ENCODE measurements at regions not wholly inside any gene's neighbourhood (a gene's known extent, or its start where the extent isn't known, plus 50 kb on each side); places are given as distances from the start of the nearest gene placed in this dataset.

DNA sequence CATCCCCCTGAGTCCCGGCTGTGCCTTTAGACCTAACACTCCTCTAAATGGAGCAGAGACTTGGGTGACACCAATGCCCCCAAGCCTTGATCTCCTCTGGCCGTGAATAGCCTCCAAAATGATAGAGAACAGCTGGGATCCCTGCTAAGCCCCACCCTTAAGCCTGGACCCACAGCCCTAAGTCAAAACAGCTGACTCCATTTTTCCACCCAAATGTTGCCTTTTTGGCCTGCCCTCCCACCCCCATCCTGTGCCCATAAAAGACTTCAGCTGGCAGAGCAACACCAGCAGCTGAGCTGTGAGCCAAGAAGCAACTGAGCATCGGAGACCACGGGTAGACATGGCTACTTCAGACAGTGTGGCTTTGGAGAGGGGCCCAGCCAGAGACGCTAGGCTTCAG, 420.8 kb downstream of the NPHP4 start:
- Mint-ChIP-seq H3K27me3 (ENCODE audit: low read depth) (peaks cover 6% of the 10 kb centered on the region), H3K4me3 (no peak overlapping the region), H3K36me3 (ENCODE audit: insufficient read depth) (no peaks in the 10 kb centered on the region), H3K9me3 (peaks cover 15% of the 10 kb centered on the region), H3K4me1 (ENCODE audit: low read depth) (no peaks in the 10 kb centered on the region)
- DNase-seq (no peak), ATAC-seq (no peak)

GRCh38 chr1:5570931-5571330, 421.3 kb downstream of the NPHP4 start:
- DNase-seq (no peak), ATAC-seq (no peak)
- peaks cover 6% of the 10 kb centered on the region for H3K27me3 Mint-ChIP-seq (ENCODE audit: low read depth)
- peaks cover 15% of the 10 kb centered on the region for H3K9me3 Mint-ChIP-seq
- no peaks in the 10 kb centered on the region for H3K36me3 Mint-ChIP-seq (ENCODE audit: insufficient read depth)
- H3K4me1 Mint-ChIP-seq (ENCODE audit: low read depth): no peaks in the 10 kb centered on the region
- H3K4me3 Mint-ChIP-seq: no peak overlapping the region

DNA sequence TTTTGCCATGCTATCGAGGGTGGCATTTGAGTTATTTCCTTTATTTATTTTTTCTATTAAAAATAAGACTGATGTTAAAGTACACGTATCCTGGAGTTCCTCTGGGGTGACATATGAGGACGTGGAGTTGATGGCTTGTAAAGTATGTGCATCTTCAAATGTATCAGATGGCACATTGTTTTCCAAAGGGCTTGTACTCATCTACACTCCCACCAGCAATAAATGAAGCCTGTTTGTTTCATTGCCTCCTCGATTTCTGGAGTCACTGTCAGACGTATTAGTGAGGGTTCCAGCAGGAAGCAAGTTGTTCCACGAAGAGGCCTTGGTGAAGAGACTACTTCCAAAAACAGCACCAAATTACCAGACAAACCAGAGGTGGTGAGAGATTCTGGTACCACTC, 423.9 kb downstream of the NPHP4 start:
- Mint-ChIP-seq H3K9me3 (peaks cover 15% of the 10 kb centered on the region), H3K36me3 (ENCODE audit: insufficient read depth) (no peaks in the 10 kb centered on the region), H3K4me1 (ENCODE audit: low read depth) (no peaks in the 10 kb centered on the region), H3K27me3 (ENCODE audit: low read depth) (peaks cover 15% of the 10 kb centered on the region), H3K4me3 (no peak overlapping the region)
- ATAC-seq (no peak), DNase-seq (no peak)

- Mint-ChIP-seq H3K4me1 (ENCODE audit: low read depth) (no peaks in the 10 kb centered on the region), H3K4me3 (no peak overlapping the region), H3K36me3 (ENCODE audit: insufficient read depth) (no peaks in the 10 kb centered on the region), H3K9me3 (peaks cover 15% of the 10 kb centered on the region), H3K27me3 (ENCODE audit: low read depth) (peaks cover 15% of the 10 kb centered on the region)
- ATAC-seq (no peak), DNase-seq (no peak)
These were observed 424.4 kb downstream of the NPHP4 start for GRCh38 chr1:5567839-5568238.

DNA sequence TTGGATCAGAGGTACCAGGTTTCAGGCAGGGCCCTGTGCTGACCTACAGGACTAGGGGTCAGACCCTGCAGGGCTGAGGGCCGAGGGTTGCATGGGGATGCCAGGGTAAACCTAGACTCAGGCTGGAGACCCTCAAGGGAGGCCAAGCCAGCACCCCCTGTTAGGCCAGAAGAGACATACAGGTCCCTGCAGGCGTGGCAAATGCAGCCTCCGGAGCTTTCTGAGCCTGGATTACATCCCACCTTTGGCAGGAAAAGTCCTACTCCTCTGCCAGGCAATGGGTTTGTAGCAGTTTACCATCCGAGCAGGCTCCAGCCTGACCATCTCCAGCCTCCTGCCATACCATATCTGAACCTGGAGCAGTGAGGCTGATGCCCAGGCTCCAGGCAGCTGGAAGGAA, 425.3 kb downstream of the NPHP4 start:
- ATAC-seq (no peak), DNase-seq (no peak)
- Mint-ChIP-seq H3K9me3 (peaks cover 15% of the 10 kb centered on the region), H3K27me3 (ENCODE audit: low read depth) (peaks cover 15% of the 10 kb centered on the region), H3K4me1 (ENCODE audit: low read depth) (no peaks in the 10 kb centered on the region), H3K36me3 (ENCODE audit: insufficient read depth) (no peaks in the 10 kb centered on the region), H3K4me3 (no peak overlapping the region)

- peaks cover 15% of the 10 kb centered on the region for H3K9me3 Mint-ChIP-seq
- H3K27me3 Mint-ChIP-seq (ENCODE audit: low read depth): peaks cover 15% of the 10 kb centered on the region
- no peak for DNase-seq
- no peak for ATAC-seq
- no peak overlapping the region for H3K4me3 Mint-ChIP-seq
- no peaks in the 10 kb centered on the region for H3K36me3 Mint-ChIP-seq (ENCODE audit: insufficient read depth)
- H3K4me1 Mint-ChIP-seq (ENCODE audit: low read depth): no peaks in the 10 kb centered on the region
These were observed 426.7 kb downstream of the NPHP4 start for GRCh38 chr1:5565281-5566125.

GRCh38 chr1:5564578-5565257, 427.5 kb downstream of the NPHP4 start:
- no peaks in the 10 kb centered on the region for H3K4me1 Mint-ChIP-seq (ENCODE audit: low read depth)
- ATAC-seq (no peak), DNase-seq (no peak)
- H3K27me3 Mint-ChIP-seq (ENCODE audit: low read depth): peaks cover 15% of the 10 kb centered on the region
- H3K4me3 Mint-ChIP-seq: no peak overlapping the region
- peaks cover 13% of the 10 kb centered on the region for H3K9me3 Mint-ChIP-seq
- no peaks in the 10 kb centered on the region for H3K36me3 Mint-ChIP-seq (ENCODE audit: insufficient read depth)

GRCh38 chr1:5563861-5564577, 428.2 kb downstream of the NPHP4 start:
- H3K4me1 Mint-ChIP-seq (ENCODE audit: low read depth): no peaks in the 10 kb centered on the region
- DNase-seq (no peak), ATAC-seq (no peak)

GRCh38 chr1:5562769-5563168, 429.5 kb downstream of the NPHP4 start:
- Mint-ChIP-seq H3K9me3 (peaks cover 13% of the 10 kb centered on the region), H3K4me3 (no peak overlapping the region), H3K36me3 (ENCODE audit: insufficient read depth) (no peaks in the 10 kb centered on the region), H3K4me1 (ENCODE audit: low read depth) (no peaks in the 10 kb centered on the region), H3K27me3 (ENCODE audit: low read depth) (peaks cover 13% of the 10 kb centered on the region)
- ATAC-seq (no peak), DNase-seq (no peak)

More at GRCh38 chr1:5563861-5564577, 428.2 kb downstream of the NPHP4 start:
- Mint-ChIP-seq H3K36me3 (ENCODE audit: insufficient read depth) (no peaks in the 10 kb centered on the region), H3K4me3 (no peak overlapping the region), H3K9me3 (peaks cover 9% of the 10 kb centered on the region), H3K27me3 (ENCODE audit: low read depth) (peaks cover 15% of the 10 kb centered on the region)

- Mint-ChIP-seq H3K4me3 (no peak overlapping the region), H3K27me3 (ENCODE audit: low read depth) (peaks cover 13% of the 10 kb centered on the region)
These were observed 429.9 kb downstream of the NPHP4 start for GRCh38 chr1:5562331-5562730.

DNA sequence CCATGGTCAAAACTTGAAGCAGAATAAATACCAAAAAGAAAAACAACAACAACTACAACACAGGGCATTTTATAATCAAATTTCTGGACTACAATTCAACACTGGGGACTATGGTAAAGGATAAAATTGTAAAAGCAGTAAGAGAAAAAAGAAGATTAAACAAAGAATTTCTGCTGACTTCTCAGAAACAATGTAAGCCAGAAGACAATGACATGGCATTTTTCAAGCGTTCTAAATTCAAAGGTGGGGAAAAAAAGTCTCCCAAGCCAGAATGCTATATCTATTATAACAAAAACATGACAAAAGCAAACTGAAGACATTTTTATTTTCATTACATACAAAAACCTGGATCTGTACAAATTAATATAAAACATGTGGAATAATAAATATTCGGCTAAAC, 433.1 kb downstream of the NPHP4 start:
- H3K4me1 Mint-ChIP-seq (ENCODE audit: low read depth): no peaks in the 10 kb centered on the region

More at GRCh38 chr1:5562331-5562730, 429.9 kb downstream of the NPHP4 start:
- DNase-seq (no peak), ATAC-seq (no peak)
- Mint-ChIP-seq H3K4me1 (ENCODE audit: low read depth) (no peaks in the 10 kb centered on the region), H3K36me3 (ENCODE audit: insufficient read depth) (no peaks in the 10 kb centered on the region), H3K9me3 (peaks cover 13% of the 10 kb centered on the region)

DNA sequence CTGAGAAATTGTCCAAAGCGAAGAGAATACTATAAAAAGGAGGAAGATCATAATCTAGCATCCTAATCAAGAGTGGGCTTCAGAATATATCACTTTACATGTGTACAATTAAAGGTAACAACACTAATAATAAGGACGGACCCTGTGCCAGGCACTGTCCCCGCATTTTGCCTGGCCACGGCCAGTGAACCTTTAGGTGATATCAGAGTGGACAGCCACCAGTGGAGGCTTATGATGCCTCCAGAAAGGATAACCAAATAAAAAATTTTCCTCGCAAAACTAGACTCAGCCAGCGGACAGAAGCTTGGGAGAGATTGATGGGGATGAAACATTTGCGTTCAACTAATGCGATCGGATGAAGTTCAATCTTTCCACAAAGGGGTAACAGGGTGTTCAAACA, 436.4 kb downstream of the NPHP4 start:
- H3K36me3 Mint-ChIP-seq (ENCODE audit: insufficient read depth): no peaks in the 10 kb centered on the region
- H3K4me3 Mint-ChIP-seq: no peak overlapping the region
- H3K27me3 Mint-ChIP-seq (ENCODE audit: low read depth): peaks cover 10% of the 10 kb centered on the region
- no peak for ATAC-seq
- no peaks in the 10 kb centered on the region for H3K4me1 Mint-ChIP-seq (ENCODE audit: low read depth)
- no peak for DNase-seq
- peaks cover 13% of the 10 kb centered on the region for H3K9me3 Mint-ChIP-seq

More for the DNA sequence above, 433.1 kb downstream of the NPHP4 start:
- ATAC-seq: no peak
- H3K9me3 Mint-ChIP-seq: peaks cover 13% of the 10 kb centered on the region
- no peaks in the 10 kb centered on the region for H3K36me3 Mint-ChIP-seq (ENCODE audit: insufficient read depth)
- no peak overlapping the region for H3K4me3 Mint-ChIP-seq
- DNase-seq: no peak
- H3K27me3 Mint-ChIP-seq (ENCODE audit: low read depth): peaks cover 5% of the 10 kb centered on the region

GRCh38 chr1:5554784-5555183, 437.4 kb downstream of the NPHP4 start:
- DNase-seq (no peak), ATAC-seq (no peak)
- H3K27me3 Mint-ChIP-seq (ENCODE audit: low read depth): peaks cover 10% of the 10 kb centered on the region
- peaks cover 13% of the 10 kb centered on the region for H3K9me3 Mint-ChIP-seq
- H3K36me3 Mint-ChIP-seq (ENCODE audit: insufficient read depth): no peaks in the 10 kb centered on the region
- H3K4me3 Mint-ChIP-seq: no peak overlapping the region
- no peaks in the 10 kb centered on the region for H3K4me1 Mint-ChIP-seq (ENCODE audit: low read depth)

GRCh38 chr1:5554111-5554510, 438.1 kb downstream of the NPHP4 start:
- peaks cover 12% of the 10 kb centered on the region for H3K9me3 Mint-ChIP-seq
- ATAC-seq: no peak
- no peak overlapping the region for H3K4me3 Mint-ChIP-seq
- H3K27me3 Mint-ChIP-seq (ENCODE audit: low read depth): peaks cover 10% of the 10 kb centered on the region
- no peaks in the 10 kb centered on the region for H3K4me1 Mint-ChIP-seq (ENCODE audit: low read depth)
- no peak for DNase-seq
- H3K36me3 Mint-ChIP-seq (ENCODE audit: insufficient read depth): no peaks in the 10 kb centered on the region

Data from activated T-cell treated with anti-CD3 and anti-CD28 coated beads, Interleukin-2, amount 50 U/mL, for 4 hours (primary cell).